Inferior parietal cortex (tissue), 1 donor: ENCODE measurements at regions not wholly inside any gene's neighbourhood (a gene's known extent, or its start where the extent isn't known, plus 50 kb on each side); places are given as distances from the start of the nearest gene placed in this dataset.

Experiments used
- DNase-seq: peaks from one replicate; pipeline ENCODE4 v3.0.0-alpha.2; 2016; ENCODE audit errors: extremely low spot score

GRCh38 chr5:92801911-92802310, 779.1 kb downstream of the NR2F1-AS1 start:
- DNase-seq = no peak

GRCh38 chr5:92800365-92800764, 780.7 kb downstream of the NR2F1-AS1 start:
- DNase-seq = no peak

- no peak for DNase-seq
These were observed 785.4 kb downstream of the NR2F1-AS1 start for GRCh38 chr5:92795633-92796032.

GRCh38 chr5:92780057-92780456, 801.0 kb downstream of the NR2F1-AS1 start:
- no peak for DNase-seq

GRCh38 chr5:92779536-92779935, 801.5 kb downstream of the NR2F1-AS1 start:
- no peak for DNase-seq

DNA sequence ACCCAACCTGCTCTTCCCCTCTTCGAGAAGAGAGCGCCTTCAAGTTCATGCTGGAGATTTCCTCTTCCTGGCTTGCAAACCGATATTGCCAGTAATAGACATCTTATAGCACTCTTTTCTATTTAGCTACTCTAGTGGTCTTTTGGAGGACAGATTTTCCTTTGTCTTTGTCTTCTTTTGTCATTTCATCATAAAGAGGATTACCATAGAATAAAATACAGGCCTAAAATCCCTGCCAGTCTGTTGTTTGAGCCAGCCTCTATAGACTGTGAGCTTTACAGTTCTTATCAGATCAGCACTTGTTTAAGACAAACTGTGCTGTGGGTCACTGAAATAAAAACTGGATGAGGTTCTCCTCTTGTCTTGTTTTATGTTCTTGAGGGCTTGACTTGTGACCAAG, 802.8 kb downstream of the NR2F1-AS1 start:
- no peak for DNase-seq

DNA sequence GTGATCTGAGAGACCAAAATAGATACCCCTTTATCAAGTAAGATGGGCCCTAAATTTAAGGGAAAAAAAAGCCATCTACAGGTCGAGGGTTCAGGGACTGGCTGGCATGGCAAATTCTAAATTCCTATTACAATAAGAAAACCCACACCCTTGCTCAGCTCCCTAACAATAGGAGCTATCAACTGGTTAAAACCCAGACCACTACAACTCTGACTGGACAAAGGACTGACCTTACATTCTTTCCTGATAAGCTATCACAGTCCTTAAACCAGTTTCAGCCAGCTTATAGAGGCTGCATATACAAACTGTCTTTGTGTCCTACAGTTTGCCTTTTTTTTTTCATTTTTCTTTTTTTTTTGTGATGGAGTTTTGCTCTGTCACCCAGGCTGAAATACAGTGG, 803.6 kb downstream of the NR2F1-AS1 start:
- no peak for DNase-seq

DNA sequence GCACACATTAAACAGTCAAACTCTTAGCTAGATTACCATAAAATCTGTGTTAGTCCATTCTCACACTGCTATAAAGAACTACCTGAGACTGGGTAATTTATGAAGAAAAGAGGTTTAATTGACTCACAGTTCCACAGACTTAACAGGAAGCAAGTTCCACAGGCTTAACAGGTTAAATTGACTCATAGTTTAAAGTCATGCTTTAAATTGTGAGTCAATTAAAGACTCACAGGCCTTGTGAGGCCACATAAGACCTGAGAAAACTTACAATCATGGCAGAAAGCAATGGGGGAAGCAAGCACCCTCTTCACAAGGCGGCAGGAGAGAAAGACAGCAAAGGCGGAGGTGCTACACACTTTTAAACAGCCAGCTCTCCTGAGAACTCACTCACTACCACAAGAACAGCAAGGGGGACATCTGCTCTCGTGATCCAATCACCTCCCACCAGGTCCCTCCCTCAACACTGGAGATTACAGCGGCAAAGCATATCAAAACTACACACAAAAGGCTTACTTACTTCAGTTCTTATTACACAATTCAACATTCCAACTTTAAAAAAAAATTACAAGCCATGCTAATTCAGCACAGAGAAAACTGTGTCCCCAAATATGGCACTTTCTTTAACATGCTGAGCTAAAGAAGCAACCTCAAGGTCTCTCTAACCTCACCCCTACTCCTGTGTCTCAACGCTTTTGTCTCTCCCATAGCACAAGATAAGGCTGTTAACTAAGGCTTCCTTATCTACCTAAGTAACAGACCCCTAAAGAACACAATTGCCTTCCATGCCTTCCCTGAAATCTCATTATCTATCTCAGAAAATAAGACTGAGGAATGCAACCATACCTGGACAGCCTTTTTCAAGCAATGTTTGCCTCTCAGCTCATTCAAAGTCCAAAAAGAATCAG, 805.1 kb downstream of the NR2F1-AS1 start:
- DNase-seq = no peak

DNA sequence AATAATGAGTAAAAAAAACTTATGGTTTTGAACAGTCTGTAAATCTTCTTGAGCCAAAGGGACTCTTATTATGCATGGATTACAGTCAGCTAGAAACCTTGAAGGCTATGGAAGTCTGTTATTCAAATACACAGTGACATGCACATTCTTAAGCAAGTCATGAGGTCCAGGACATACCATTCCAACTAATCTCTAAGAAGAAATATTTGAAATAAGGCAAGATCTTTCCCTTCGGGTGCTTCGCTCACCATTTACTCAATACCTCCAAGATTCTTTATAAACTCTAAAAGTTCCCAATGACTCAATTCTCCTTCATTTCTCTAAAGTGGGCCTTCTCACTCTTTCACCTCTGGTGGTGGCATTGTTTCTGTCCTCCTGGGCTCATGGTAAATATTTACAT, 811.0 kb downstream of the NR2F1-AS1 start:
- no peak for DNase-seq

DNA sequence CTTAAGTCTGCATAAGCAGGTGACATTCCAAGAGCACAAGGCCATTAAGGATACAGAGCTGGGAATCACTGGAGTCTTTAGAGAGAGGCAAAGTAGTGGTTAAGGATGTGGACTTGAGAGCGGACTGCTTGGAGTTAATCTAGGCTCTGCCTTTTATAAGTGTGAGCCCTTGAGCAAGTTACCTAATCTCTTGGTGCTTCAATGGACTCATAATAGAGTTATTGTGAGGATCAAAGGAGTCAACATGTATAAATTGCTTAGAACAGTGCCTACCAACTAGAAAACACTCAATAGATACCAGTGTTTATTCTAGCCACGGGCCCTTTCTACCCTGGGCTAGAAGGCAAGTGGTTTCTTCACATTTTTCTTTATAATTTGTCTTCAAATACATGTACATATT, 819.4 kb downstream of the NR2F1-AS1 start:
- DNase-seq = no peak

DNA sequence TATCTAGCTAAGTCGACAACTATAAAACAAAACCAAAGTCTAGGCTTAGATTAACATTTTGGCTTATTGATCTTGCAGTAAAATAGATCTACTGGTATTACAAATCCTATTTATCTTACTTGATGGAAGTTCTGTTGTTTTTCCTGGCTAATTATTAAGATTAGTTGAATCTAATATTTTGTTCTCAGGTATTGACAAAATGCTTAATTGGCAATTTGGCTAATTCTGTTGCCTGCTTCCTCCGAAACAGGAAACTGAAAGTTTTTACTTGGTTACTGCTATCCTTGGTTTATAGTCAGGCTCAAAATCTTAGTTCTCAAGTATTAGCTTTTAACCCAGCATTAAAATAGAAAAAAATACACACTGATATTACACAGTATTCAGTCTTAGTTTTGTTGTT, 820.5 kb downstream of the NR2F1-AS1 start:
- no peak for DNase-seq

DNA sequence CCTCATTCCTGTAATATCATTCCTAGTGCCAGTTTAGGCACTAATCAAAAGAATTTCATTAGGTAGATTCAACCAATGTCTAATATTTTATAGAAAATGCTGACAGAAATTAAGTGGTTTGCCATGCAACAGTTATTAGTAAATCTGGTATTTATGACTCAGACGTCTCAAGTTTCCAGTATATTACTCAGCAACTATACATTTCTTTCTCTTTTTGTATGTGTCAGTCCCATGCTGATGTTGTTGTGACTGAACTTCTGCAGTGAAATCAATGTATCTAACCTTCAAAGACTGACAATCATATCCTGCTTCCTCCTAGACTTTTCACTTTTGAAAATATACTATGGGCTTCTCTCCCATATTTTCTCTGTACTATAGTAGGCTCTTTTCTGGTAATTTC, 822.5 kb downstream of the NR2F1-AS1 start:
- no peak for DNase-seq

DNA sequence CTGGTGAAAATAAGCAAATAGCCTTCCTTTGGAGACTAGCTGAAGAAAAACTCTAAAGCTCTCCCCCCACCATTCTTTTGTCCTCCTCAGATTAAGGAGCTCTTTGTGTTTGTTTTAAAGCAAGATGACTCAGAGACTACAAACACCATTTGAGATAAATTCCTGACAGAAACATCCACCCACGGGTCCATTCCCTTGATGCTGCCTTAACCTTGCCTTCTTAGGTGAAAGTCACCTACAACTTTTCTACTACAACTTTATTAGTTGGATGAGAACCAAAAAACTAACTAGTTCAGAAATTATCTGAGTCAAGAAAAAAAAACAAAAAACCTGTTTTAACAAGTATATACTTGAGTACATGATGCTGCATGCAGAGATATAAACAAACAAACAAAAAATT, 831.1 kb downstream of the NR2F1-AS1 start:
- no peak for DNase-seq

- no peak for DNase-seq
These were observed 832.8 kb downstream of the NR2F1-AS1 start for GRCh38 chr5:92748072-92748676.

DNA sequence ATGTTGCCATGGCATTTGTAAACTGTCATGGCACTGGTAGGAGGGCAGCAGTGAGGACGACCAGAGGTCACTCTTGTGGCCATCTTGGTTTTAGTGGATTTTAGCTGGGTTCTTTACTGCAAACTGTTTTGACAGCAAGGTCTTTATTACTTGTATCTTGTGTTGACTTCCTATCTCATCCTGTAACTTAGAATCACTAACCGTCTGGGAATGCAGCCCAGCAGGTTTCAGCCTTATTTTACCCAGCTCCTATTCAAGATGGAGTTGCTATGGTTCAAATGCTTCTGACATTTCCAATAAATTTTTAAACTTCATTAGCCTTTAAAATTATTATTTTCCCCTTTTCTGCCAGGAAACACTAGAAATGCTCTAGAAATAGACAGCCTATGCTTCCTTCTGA, 839.1 kb downstream of the NR2F1-AS1 start:
- DNase-seq = no peak

DNA sequence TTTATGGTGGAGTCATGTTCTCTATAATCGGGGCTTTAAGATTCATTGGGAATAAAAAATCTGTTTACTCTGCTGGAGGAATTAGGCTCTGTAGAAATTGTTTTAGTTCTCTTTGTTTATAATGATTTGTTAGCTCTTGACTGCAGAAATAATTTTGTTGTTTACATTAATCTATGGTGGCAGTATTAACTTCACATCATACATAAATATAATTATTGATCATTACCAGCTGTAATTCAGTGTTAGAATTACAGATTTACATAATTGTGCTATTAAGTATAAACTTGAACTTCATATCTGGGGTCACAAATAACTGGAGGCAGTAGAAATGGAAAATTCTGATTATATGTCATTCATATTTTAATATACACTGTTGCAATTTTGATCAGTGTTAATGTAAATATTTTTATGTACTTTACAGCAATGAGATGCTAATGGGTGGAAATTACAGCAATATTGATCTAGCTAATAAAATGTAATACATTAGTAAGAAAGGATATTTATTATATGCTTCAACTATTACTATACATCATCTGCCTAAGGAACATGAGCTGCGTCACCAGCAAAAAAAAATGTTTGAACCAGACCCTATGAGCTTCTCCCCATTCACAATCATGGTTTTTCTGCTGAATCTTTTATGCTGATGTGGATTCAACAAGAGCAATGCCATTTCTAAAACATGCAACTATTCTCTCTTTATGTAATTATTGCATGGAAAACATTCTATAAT, 846.6 kb downstream of the NR2F1-AS1 start:
- no peak for DNase-seq

GRCh38 chr5:92730486-92730885, 850.5 kb downstream of the NR2F1-AS1 start:
- no peak for DNase-seq

- no peak for DNase-seq
These were observed 851.9 kb downstream of the NR2F1-AS1 start for GRCh38 chr5:92729088-92729487.

DNA sequence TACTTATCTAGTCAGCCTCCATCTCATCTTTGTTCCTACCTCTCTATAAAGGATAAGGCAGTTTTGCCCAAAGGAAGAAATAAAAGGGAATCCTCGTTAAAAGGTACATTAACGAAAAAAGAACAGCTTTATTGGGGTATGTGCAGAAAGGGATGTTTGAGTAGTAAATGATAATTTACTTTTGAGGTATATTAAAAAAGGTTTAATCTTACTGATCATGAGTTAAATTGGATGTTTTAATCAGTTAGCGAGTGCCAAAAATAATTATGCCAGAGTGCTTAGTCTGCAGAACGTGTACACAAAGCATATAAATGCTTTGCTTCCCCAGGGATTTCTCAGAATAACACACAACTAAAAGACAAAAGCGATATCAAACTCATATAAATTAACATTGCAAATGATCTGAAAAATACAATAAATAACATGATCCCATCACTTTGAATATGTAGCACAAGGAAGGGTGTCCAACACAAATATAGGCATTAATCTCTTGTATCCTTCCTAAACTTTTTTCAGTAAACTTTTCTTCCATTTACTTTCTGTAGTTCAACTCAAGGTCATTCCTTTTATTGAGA, 865.0 kb downstream of the NR2F1-AS1 start:
- no peak for DNase-seq

GRCh38 chr5:92713826-92714225, 867.2 kb downstream of the NR2F1-AS1 start:
- DNase-seq = no peak

GRCh38 chr5:92713335-92713743, 867.7 kb downstream of the NR2F1-AS1 start:
- DNase-seq = no peak

- DNase-seq = no peak
These were observed 869.1 kb downstream of the NR2F1-AS1 start for GRCh38 chr5:92711956-92712355.
